ENCODE measurements at regions not wholly inside any gene's neighbourhood (a gene's known extent, or its start where the extent isn't known, plus 50 kb on each side); places are given as distances from the start of the nearest gene placed in this dataset.
"Not testable (repeated sequence)": the region's sequence is repeated elsewhere in the genome, so short reads cannot be mapped to it uniquely, and the experiment has no call there.

DNA sequence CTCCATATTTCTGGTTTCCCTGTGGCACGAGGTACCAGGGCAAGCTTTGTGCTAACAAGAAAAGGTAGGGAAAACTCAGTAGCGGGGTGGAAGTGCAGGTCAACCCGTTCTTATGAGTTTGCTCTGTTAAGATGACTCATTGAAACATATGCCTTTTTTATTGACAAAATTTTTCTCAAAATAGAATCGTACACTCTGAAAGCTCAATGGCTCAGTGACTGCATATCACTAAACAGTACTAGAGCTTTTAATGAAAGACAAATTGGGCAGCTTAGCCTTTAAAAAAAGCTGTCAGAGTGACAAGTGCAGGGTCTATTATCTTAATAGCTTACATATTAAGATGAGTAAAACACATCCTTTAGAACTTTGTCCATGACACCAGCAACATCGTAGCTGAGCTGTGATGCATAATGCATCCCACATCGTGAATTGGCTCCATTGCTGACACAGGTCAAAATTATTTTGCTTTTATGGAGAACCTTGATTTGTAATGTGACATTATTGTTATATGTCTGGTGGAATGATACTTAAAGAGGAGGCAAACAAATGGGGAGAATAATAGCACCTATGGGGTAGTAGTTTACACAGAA, 264.4 kb downstream of the ETV1 start:
- TF ChIP-seq, protein P1, sequence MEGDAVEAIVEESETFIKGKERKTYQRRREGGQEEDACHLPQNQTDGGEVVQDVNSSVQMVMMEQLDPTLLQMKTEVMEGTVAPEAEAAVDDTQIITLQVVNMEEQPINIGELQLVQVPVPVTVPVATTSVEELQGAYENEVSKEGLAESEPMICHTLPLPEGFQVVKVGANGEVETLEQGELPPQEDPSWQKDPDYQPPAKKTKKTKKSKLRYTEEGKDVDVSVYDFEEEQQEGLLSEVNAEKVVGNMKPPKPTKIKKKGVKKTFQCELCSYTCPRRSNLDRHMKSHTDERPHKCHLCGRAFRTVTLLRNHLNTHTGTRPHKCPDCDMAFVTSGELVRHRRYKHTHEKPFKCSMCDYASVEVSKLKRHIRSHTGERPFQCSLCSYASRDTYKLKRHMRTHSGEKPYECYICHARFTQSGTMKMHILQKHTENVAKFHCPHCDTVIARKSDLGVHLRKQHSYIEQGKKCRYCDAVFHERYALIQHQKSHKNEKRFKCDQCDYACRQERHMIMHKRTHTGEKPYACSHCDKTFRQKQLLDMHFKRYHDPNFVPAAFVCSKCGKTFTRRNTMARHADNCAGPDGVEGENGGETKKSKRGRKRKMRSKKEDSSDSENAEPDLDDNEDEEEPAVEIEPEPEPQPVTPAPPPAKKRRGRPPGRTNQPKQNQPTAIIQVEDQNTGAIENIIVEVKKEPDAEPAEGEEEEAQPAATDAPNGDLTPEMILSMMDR (IDR thresholded peaks at IDR 0.05; ENCODE audit: partially characterized antibody, unreplicated experiment): no peak
- Mint-ChIP-seq H3K36me3 (ENCODE audit: unreplicated experiment) (peaks cover 10% of the 10 kb centered on the region), H3K27ac (ENCODE audit: unreplicated experiment) (peak overlapping the region; percentile 40), H3K27me3 (ENCODE audit: unreplicated experiment) (peaks cover 1% of the 10 kb centered on the region), H3K4me1 (ENCODE audit: low read depth, unreplicated experiment) (peaks cover 12% of the 10 kb centered on the region), H3K4me3 (ENCODE audit: unreplicated experiment) (no peak overlapping the region), H3K9me3 (ENCODE audit: unreplicated experiment) (peaks cover 2% of the 10 kb centered on the region)
- DNase-seq: no peak

DNA sequence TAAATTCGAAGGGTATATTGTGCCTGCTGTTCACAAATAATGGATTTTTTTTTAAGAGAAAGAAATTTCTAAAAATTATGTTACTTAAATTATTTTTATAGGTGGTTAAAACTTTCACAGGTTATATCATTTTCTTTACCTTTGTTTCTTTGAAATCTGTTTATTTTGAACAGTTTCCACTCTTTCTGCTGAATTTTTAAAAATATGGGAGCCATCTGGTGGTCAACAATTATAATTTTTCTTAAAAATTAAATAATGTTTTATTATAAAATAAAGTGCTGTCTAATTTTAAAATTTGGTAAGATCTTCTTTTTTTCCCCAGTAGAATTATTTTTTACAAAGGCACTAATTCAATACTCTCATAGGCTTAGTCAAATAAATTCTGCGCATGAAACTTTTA, 263.9 kb downstream of the ETV1 start:
- TF ChIP-seq, protein P1 (IDR thresholded peaks at IDR 0.05; ENCODE audit: partially characterized antibody, unreplicated experiment): peak; percentile 12
- Mint-ChIP-seq H3K27ac (ENCODE audit: unreplicated experiment) (peak overlapping the region; percentile 40), H3K4me3 (ENCODE audit: unreplicated experiment) (no peak overlapping the region), H3K27me3 (ENCODE audit: unreplicated experiment) (peaks cover 1% of the 10 kb centered on the region), H3K4me1 (ENCODE audit: low read depth, unreplicated experiment) (peaks cover 12% of the 10 kb centered on the region), H3K9me3 (ENCODE audit: unreplicated experiment) (peaks cover 2% of the 10 kb centered on the region), H3K36me3 (ENCODE audit: unreplicated experiment) (peaks cover 10% of the 10 kb centered on the region)
- no peak for DNase-seq

DNA sequence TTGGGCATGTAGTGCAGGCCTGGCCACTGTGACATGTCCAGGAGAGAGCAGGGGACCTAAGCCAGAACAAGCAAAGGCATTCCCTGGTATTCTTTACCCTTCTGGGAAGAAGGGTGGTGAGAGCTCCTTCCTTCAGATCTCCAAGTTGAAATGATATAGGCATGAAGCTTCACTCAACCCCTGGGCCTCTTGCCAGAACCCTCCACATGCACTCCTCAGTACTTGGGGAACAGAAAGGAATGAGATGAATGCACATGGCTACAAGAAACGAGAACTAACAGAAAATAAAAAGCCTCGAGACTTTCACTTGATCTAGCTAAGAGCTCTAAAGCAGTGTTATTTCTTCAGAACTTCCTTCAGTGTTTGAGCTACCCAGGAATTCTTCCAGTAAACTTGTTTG, 262.2 kb downstream of the ETV1 start:
- TF ChIP-seq, protein P1 (IDR thresholded peaks at IDR 0.05; ENCODE audit: partially characterized antibody, unreplicated experiment): no peak
- Mint-ChIP-seq H3K36me3 (ENCODE audit: unreplicated experiment) (peaks cover 10% of the 10 kb centered on the region), H3K4me1 (ENCODE audit: low read depth, unreplicated experiment) (peaks cover 12% of the 10 kb centered on the region), H3K9me3 (ENCODE audit: unreplicated experiment) (peaks cover 2% of the 10 kb centered on the region), H3K27me3 (ENCODE audit: unreplicated experiment) (peaks cover 1% of the 10 kb centered on the region), H3K27ac (ENCODE audit: unreplicated experiment) (no peak overlapping the region), H3K4me3 (ENCODE audit: unreplicated experiment) (no peak overlapping the region)
- no peak for DNase-seq

DNA sequence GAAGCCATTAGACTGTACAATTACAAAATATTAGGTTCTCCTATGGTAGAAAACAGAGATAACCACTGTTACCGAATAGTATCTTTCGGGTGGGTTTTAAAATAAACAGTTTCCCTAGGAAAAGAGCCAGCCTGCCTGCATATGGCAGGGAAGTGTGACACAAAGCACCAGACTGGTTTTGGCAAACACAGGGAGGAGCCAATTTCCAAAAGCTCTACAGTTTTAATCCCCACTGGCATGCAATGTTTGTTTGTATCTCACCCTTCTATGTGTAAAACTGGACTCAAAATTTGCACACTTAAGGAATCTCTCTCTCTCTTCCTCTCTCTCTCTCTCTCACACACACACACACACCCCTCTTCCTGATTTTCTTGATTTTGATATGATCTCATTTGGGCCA, 261.7 kb downstream of the ETV1 start:
- Mint-ChIP-seq H3K27ac (ENCODE audit: unreplicated experiment) (peak overlapping the region; percentile 10), H3K36me3 (ENCODE audit: unreplicated experiment) (peaks cover 10% of the 10 kb centered on the region), H3K4me3 (ENCODE audit: unreplicated experiment) (no peak overlapping the region), H3K27me3 (ENCODE audit: unreplicated experiment) (peaks cover 1% of the 10 kb centered on the region), H3K4me1 (ENCODE audit: low read depth, unreplicated experiment) (peaks cover 12% of the 10 kb centered on the region), H3K9me3 (ENCODE audit: unreplicated experiment) (peaks cover 2% of the 10 kb centered on the region)
- DNase-seq: no peak
- TF ChIP-seq, protein P1 (IDR thresholded peaks at IDR 0.05; ENCODE audit: partially characterized antibody, unreplicated experiment): no peak

DNA sequence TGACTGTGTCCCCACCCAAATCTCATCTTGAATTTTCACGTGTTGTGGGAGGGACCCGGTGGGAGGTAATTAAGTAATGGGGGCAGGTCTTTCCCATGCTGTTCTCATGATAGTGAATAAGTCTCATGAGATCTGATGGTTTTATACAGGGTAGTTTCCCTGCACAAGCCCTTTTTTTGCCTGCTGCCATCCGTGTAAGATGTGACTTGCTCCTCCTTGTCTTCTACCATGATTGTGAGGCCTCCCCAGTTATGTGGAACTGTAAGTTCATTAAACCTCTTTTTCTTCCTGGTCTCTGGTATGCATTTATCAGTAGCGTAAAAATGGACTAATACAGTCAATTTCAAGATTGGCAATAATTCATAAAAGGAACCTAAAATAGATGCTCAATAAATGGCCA, 261.0 kb downstream of the ETV1 start:
- H3K4me3 Mint-ChIP-seq (ENCODE audit: unreplicated experiment); H3K27ac Mint-ChIP-seq (ENCODE audit: unreplicated experiment); DNase-seq; H3K27me3 Mint-ChIP-seq (ENCODE audit: unreplicated experiment); H3K9me3 Mint-ChIP-seq (ENCODE audit: unreplicated experiment): not testable (repeated sequence)
- peaks cover 12% of the 10 kb centered on the region for H3K4me1 Mint-ChIP-seq (ENCODE audit: low read depth, unreplicated experiment)
- H3K36me3 Mint-ChIP-seq (ENCODE audit: unreplicated experiment): peaks cover 10% of the 10 kb centered on the region
